IMR-90 (cell line): ENCODE measurements at regions not wholly inside any gene's neighbourhood (a gene's known extent, or its start where the extent isn't known, plus 50 kb on each side); places are given as distances from the start of the nearest gene placed in this dataset.
"Not testable (repeated sequence)": the region's sequence is repeated elsewhere in the genome, so short reads cannot be mapped to it uniquely, and the experiment has no call there.

Experiments used
- ATAC-seq: fragments of 200-7000 bp; cut with Tn5 transposase; 2 replicates; pipeline ENCODE4 v1.9.1; 2020; ENCODE audit warnings: low read depth, mild to moderate bottlenecking, moderate library complexity
- BruUV-seq: library from RNA; stranded (reverse); fragments of 400-500 nt; replicated peaks from 2 replicates; lab custom pipeline; 2021; lab: Mats Ljungman, UMichigan
- CTCF ChIA-PET: fragments of 300-600 bp; formaldehyde crosslinking; extraction: SDS; loops from one replicate; lab custom pipeline; 2021; ENCODE audit warnings: antibody characterized with exemption; lab: Yijun Ruan, JAX
- POLR2A ChIA-PET: fragments of 300-600 bp; sonication (Branson Sonifier 250); formaldehyde crosslinking; loops from one replicate; lab custom pipeline; 2022; ENCODE audit warnings: antibody characterized with exemption; ENCODE audit not compliant: unreplicated experiment; lab: Charles Lee
- DNase-seq: peaks from one replicate; pipeline ENCODE4 v3.0.0; 2013
- H2AFZ ChIP-seq: replicated peaks from 2 replicates; pipeline ENCODE3; 2013; ENCODE audit warnings: low read length, mild to moderate bottlenecking; ENCODE audit not compliant: poor library complexity
- H2AK5ac ChIP-seq: 2 replicates; pipeline ENCODE4 v1.6.1; 2013; ENCODE audit warnings: low read depth, low read length, inconsistent platforms
- H2AK9ac ChIP-seq: replicated peaks from 2 replicates; pipeline ENCODE3; 2013; ENCODE audit warnings: mild to moderate bottlenecking, low read depth, low read length, moderate library complexity; ENCODE audit not compliant: poor library complexity
- H2BK120ac ChIP-seq: 2 replicates; pipeline ENCODE4 v1.6.1; 2013; ENCODE audit warnings: low read depth, low read length, inconsistent platforms
- H2BK15ac ChIP-seq: 3 replicates; pipeline ENCODE4 v1.6.1; 2013; ENCODE audit warnings: low read depth, low read length, inconsistent platforms
- H2BK20ac ChIP-seq: 2 replicates; pipeline ENCODE4 v1.6.1; 2013; ENCODE audit warnings: low read depth, mild to moderate bottlenecking, inconsistent platforms, low read length, moderate library complexity
- H2BK5ac ChIP-seq: 2 replicates; pipeline ENCODE4 v1.6.1; 2013; ENCODE audit warnings: mild to moderate bottlenecking, low read depth, low read length, inconsistent platforms; ENCODE audit not compliant: poor library complexity, severe bottlenecking
- H3K14ac ChIP-seq: replicated peaks from 2 replicates; pipeline ENCODE4 v1.6.1; 2013; ENCODE audit warnings: low read depth, low read length, inconsistent platforms
- H3K18ac ChIP-seq: 2 replicates; pipeline ENCODE4 v1.6.1; 2013; ENCODE audit warnings: low read depth, low read length, control low read depth
- H3K23ac ChIP-seq: 2 replicates; pipeline ENCODE4 v1.6.1; 2013; ENCODE audit warnings: low read depth, low read length, inconsistent platforms
- H3K27ac ChIP-seq: 2 replicates; pipeline ENCODE4 v1.5.1; 2013; ENCODE audit warnings: mild to moderate bottlenecking, control low read depth, low read length; ENCODE audit not compliant: insufficient read depth
- H3K27me3 ChIP-seq: 2 replicates; pipeline ENCODE4 v1.6.1; 2013; ENCODE audit warnings: low read length; ENCODE audit not compliant: control insufficient read depth, insufficient read depth
- H3K36me3 ChIP-seq: 2 replicates; pipeline ENCODE4 v1.6.1; 2013; ENCODE audit warnings: low read length, mixed read lengths; ENCODE audit not compliant: control insufficient read depth, insufficient read depth
- H3K4ac ChIP-seq: 2 replicates; pipeline ENCODE4 v1.6.1; 2013; ENCODE audit warnings: low read depth, low read length, inconsistent platforms
- H3K4me1 ChIP-seq: 2 replicates; pipeline ENCODE4 v1.6.1; 2013; ENCODE audit warnings: low read length, mixed read lengths; ENCODE audit not compliant: control insufficient read depth, insufficient read depth
- H3K4me2 ChIP-seq: 2 replicates; pipeline ENCODE4 v1.6.1; 2013; ENCODE audit warnings: low read depth, mild to moderate bottlenecking, control low read depth, low read length, moderate library complexity
- H3K4me3 ChIP-seq: 2 replicates; pipeline ENCODE4 v1.5.1; 2013; ENCODE audit warnings: low read depth, mild to moderate bottlenecking, control low read depth, low read length, moderate library complexity; ENCODE audit not compliant: insufficient read depth
- H3K56ac ChIP-seq: 2 replicates; pipeline ENCODE4 v1.6.1; 2013; ENCODE audit warnings: low read length, inconsistent platforms; ENCODE audit not compliant: insufficient read depth; ENCODE audit errors: extremely low read depth
- H3K79me1 ChIP-seq, 2 experiments: 2 replicates each; pipeline ENCODE4 v1.6.1; 2013; ENCODE audit warnings: low read length in 2 of 2, inconsistent platforms in 1 of 2, low read depth in 1 of 2
- H3K9ac ChIP-seq: 2 replicates; pipeline ENCODE4 v1.6.1; 2013; ENCODE audit warnings: low read depth, low read length, control low read depth
- H3K9me1 ChIP-seq: 2 replicates; pipeline ENCODE4 v1.6.1; 2013; ENCODE audit warnings: low read length, inconsistent platforms; ENCODE audit not compliant: insufficient read depth
- H3K9me3 ChIP-seq: 2 replicates; pipeline ENCODE4 v1.6.1; 2013; ENCODE audit warnings: low read length; ENCODE audit not compliant: control insufficient read depth, insufficient read depth
- H4K20me1 ChIP-seq: 2 replicates; pipeline ENCODE4 v1.6.1; 2013; ENCODE audit warnings: low read length, inconsistent platforms; ENCODE audit not compliant: insufficient read depth
- H4K5ac ChIP-seq: 2 replicates; pipeline ENCODE4 v1.6.1; 2013; ENCODE audit warnings: mild to moderate bottlenecking, low read depth, low read length, control low read depth
- H4K8ac ChIP-seq, 2 experiments: 2 replicates each; pipeline ENCODE4 v1.6.1; 2013; ENCODE audit warnings: low read depth in 2 of 2, low read length in 2 of 2, control low read depth in 1 of 2, inconsistent platforms in 1 of 2
- H4K91ac ChIP-seq: 2 replicates; pipeline ENCODE4 v1.6.1; 2013; ENCODE audit warnings: low read depth, low read length, inconsistent platforms; ENCODE audit not compliant: insufficient read depth
- WGBS, 2 experiments: methylation state at CpG; one replicate each; pipeline versions ENCODE4 v1.1.5 to v1.1.7; 2013; ENCODE audit warnings: missing lambda C conversion rate in 2 of 2; ENCODE audit not compliant: insufficient read length in 1 of 2; ENCODE audit errors: extremely low coverage in 2 of 2; 5-methylcytosine and 5-hydroxymethylcytosine counted together
- dilution Hi-C: fragments of 300-500 bp; cut with HindIII; formaldehyde crosslinking; loops from one replicate; pipeline ENCODE4 v1.14.3; 2018; ENCODE audit warnings: low sequenced_read_pairs; ENCODE audit not compliant: unreplicated experiment
- in situ Hi-C: fragments of 300-500 bp; cut with MboI; formaldehyde crosslinking; loops from 3 replicates; pipeline ENCODE4 v1.14.3; 2019; ENCODE audit warnings: low sequenced_read_pairs, inconsistent platforms, mixed read lengths
- intact Hi-C: fragments of 100-400 bp; cut with micrococcal nuclease; formaldehyde crosslinking; loops from 2 replicates; pipeline ENCODE4 v1.10.0; 2022

GRCh38 chr11:33991136-33991535, 60.4 kb upstream of the CAPRIN1 start:
- intact Hi-C loops = loop anchor here (10.0 kb wide), 1 partner anchor 504 kb away; no protein-coding TSS in a partner anchor
- in situ Hi-C loops, H3K4me1 ChIP-seq, H4K5ac ChIP-seq, H2BK120ac ChIP-seq, H2BK20ac ChIP-seq, H3K9ac ChIP-seq, H2BK5ac ChIP-seq, DNase-seq, H3K4me3 ChIP-seq, H3K56ac ChIP-seq, CTCF ChIA-PET, H3K27ac ChIP-seq, dilution Hi-C loops, H2AK9ac ChIP-seq, BruUV-seq, H2AFZ ChIP-seq, H4K8ac ChIP-seq, H2BK15ac ChIP-seq, H3K23ac ChIP-seq, H3K9me3 ChIP-seq, H3K14ac ChIP-seq, POLR2A ChIA-PET, H3K79me1 ChIP-seq, H4K91ac ChIP-seq, ATAC-seq, H3K18ac ChIP-seq, H3K9me1 ChIP-seq, H4K20me1 ChIP-seq, H2AK5ac ChIP-seq, H3K4ac ChIP-seq, H3K36me3 ChIP-seq, H3K4me2 ChIP-seq: not testable (repeated sequence)
- peaks cover 13% of the 10 kb centered on the region for H3K27me3 ChIP-seq
- WGBS, 2 experiments = no CpG with 5 or more reads among the region's 13 CpGs

GRCh38 chr11:33990131-33990530, 61.4 kb upstream of the CAPRIN1 start:
- H4K91ac ChIP-seq, H3K79me1 ChIP-seq, H2BK120ac ChIP-seq, H2AK9ac ChIP-seq, H3K9me3 ChIP-seq, H4K20me1 ChIP-seq, H3K9me1 ChIP-seq, H3K36me3 ChIP-seq, H4K8ac ChIP-seq, H3K4me3 ChIP-seq, H3K4ac ChIP-seq, H3K27me3 ChIP-seq, H2BK5ac ChIP-seq, H3K4me2 ChIP-seq, ATAC-seq, CTCF ChIA-PET, H3K18ac ChIP-seq, H2AK5ac ChIP-seq, H3K27ac ChIP-seq, H3K4me1 ChIP-seq, H4K5ac ChIP-seq, H3K23ac ChIP-seq, H3K14ac ChIP-seq, H3K56ac ChIP-seq, POLR2A ChIA-PET, DNase-seq, dilution Hi-C loops, H2AFZ ChIP-seq, H3K9ac ChIP-seq, H2BK15ac ChIP-seq, H2BK20ac ChIP-seq, in situ Hi-C loops, BruUV-seq: not testable (repeated sequence)
- intact Hi-C loops = loop anchor here (10.0 kb wide), 1 partner anchor 505 kb away; no protein-coding TSS in a partner anchor
- 100% methylated on average over 1 of the region's 32 CpGs; no CpG with 5 or more reads in 1 of the 2 experiments for WGBS, 2 experiments
